HG02623 (cell line): ENCODE measurements at regions not wholly inside any gene's neighbourhood (a gene's known extent, or its start where the extent isn't known, plus 50 kb on each side); places are given as distances from the start of the nearest gene placed in this dataset.
A peak's percentile ranks its signal among the peaks of the same experiment; 100 is the strongest.
"Not testable (repeated sequence)": the region's sequence is repeated elsewhere in the genome, so short reads cannot be mapped to it uniquely, and the experiment has no call there.

Source experiments
- ATAC-seq: cut with Tn5 transposase; IDR thresholded peaks from one replicate; pipeline ENCODE4 v1.9.1; 2021; ENCODE audit warnings: moderate library complexity; ENCODE audit not compliant: unreplicated experiment

DNA sequence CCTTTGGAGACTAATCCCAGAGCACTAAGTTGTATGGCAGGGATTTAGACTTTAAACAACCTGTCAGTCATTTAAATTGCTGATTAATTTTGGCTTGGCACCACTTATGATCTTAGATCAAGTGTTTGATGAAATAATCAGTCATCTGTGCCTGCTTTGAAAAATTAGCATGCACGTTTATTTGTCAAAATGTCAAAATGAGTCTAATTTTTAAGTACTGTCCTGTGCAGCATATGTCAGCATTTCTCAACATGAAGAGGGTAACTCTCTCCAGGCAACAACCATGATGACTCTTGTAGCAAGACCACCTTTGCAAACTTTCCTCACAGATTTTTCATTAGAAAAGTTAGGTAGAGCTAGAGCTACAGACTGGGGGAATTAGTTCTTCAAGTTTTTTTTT is 155.7 kb upstream of the GJE1 start:
- no peak for ATAC-seq

GRCh38 chr6:141969768-141970415 is 162.8 kb upstream of the GJE1 start:
- ATAC-seq, result not testable (repeated sequence)

DNA sequence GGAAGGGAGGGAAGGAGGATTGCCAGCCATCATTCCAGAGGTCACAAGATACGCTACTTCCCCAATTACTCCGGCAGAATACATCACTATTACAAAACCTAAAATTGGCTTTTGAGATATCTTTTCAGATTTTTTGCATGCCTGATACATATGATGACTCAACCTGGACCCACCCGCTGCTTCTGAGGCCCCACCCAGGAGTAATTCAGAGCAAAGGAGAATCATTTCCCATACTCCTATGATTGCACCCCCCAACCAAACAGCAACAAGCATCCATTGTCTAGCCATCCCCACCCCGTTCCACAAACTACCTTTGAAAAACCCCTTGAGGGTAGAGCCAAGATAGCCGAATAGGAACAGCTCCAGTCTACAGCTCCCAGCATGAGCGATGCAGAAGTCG is 163.5 kb upstream of the GJE1 start:
- ATAC-seq, result no peak

DNA sequence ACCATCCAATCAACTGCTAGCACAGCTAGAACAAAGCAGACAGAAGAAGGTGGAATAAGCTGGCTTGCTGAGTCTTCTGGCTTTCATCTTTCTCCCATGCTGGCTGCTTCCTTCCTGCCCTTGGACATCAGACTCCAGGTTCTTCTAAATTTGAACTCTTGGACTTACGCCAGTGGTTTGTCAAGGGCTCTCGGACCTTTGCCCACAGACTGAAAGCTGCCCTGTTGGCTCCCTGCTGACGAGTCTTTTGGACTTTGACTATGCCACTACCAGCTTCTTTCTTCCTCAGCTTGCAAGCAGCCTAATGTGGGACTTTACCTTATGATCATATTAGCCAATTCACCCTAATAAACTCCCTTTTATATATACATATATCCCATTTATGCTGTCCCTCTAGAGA is 164.1 kb upstream of the GJE1 start:
- ATAC-seq, result no peak

DNA sequence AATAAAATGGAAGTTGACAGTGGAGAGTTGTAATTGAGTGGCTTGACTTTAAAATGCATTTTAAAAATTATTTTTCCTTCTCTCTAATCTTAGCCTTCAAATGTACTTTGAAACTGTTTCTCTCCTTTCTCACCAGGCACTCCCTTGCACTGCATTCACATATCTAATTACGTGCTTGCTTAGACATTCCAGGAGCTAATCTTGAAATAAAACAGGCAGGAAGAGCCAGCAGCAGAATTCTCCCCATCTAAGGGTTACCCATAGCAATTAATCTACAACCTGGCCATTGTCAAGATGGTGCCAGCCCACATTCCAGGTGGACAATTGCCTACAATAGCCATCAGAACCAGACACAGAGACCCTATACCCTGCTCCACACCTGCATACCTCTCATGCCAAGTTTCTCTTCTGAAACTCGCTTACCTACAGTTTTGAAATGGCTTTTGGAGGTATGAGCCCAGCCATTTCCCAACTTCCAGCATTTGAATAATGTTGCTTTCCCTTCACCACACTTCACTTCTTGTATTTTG is 167.6 kb upstream of the GJE1 start:
- ATAC-seq, result no peak

DNA sequence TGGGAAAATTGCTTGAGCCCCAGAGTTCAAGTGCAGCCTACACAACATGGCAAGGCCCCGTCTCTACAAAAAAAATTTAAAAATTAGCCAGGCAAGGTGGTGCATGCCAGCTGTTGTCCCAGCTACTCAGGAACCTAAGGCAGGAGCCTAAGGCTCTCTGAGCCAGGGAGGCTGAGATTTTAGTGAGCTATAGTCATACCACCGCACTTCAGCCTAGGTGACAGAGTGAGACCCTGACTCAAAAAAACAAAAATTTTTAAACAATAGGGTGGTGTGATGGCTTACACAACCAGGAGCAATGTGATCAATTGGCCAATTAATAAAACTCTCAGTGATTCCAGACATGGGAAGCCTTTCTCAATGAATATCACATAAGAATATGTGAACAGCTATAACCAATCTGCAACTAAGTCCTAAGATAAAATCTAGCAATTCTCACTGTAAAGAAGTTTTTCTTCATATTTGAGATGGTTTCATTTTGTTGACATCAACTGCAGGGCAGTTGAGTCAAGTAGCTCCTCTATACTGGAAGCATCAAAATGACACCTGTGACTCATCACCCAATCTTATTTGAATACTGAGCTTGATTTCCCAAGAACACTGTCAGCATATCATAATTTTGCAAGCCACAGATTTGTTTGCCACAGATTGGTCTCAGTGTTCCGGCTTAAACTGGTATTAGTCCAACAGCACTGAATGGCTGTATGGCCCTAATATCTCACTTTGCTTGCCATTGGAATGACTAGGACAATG is 169.0 kb upstream of the GJE1 start:
- no peak for ATAC-seq

GRCh38 chr6:141957271-141957670 is 175.5 kb upstream of the GJE1 start:
- ATAC-seq, result no peak

GRCh38 chr6:141956868-141957267 is 175.9 kb upstream of the GJE1 start:
- ATAC-seq, result no peak

DNA sequence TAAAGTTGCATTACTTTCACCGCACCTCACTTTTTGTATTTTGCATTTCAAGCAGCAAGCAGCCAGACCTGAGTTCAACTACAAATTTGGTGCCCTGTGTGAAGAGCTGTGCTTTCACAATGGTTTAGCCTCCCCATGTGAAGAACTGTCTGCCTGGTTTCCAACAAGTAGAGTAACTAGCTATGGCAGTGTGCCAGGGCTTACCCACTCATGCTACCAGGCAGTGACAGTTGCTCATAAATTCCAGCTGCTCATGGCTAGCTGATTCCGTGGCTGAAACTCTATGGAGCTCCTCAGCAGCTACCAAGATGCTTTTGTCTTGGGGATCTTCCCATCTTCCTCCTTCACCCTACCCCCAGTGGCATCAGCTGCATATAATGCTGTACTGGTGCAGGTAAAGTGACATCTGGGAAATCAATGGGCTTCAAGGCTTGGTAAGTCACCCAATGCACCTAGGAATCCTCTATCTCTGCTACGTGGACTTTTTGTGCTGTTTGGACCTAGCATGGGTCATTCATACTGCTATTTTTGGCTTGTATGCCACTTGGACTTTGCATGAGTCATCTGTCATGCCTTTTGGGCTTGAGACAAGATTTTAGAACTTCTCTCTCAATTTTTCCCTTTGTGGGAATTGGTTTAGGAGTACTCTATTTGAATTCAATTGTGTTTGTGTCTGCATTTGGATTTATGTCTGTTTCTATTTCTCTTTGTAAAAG is 176.5 kb upstream of the GJE1 start:
- no peak for ATAC-seq

DNA sequence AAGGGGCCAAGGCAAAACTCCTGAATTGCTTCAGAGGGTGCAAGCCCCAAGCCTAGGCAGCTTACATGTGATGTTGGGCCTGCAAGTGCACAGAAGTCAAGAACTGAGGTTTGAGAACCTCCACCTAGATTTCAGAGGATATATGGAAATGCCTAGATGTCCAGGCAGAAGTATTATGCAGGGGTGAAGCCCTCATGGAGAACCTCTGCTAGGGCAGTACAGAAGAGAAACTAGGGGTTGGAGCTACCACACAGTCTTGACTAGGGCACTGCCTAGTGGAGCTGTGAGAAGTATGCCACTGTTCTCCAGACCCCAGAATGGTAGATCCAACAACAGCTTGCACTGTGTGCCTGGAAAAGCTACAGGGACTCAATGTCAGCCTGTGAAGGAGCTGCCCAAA is 179.7 kb upstream of the GJE1 start:
- no peak for ATAC-seq

GRCh38 chr6:141946502-141946901 is 186.2 kb upstream of the GJE1 start:
- no peak for ATAC-seq

DNA sequence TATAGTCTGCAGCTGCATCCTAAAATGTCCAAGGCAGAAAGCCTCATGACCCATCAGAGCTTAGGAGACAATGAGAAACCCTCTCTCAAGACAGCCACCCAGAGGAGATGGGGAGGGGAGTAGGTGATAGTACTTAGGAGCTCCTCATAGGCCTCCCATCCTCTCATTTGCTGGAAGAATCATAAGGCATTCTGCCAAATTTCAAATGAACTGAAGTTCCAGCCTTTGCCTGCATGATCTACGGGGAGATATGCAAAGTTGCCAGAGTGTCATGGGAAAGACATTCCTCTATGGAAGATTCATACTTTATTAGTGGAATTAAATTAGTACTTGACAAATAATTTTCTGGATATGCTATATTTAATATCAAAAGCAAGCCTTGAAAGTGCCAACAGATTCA is 194.1 kb upstream of the GJE1 start:
- no peak for ATAC-seq

DNA sequence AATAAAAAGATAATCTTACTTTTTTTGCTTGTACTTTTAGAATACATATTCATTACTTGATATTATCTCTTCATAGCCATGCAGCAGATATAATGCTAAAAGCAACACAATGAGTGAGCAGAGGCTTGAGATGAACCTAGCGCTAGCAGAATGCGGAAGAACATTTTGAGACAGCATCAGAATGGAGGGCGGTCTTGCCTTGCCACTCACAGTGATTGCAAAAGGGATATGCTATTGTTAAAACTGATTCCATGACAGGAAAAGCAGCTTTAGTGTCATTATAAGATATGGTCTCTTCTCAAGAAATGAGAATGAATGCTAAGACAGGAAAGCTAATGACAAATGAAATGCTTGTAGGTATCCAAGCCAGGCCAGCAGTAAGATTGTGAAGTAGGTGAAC is 200.0 kb upstream of the GJE1 start:
- no peak for ATAC-seq

DNA sequence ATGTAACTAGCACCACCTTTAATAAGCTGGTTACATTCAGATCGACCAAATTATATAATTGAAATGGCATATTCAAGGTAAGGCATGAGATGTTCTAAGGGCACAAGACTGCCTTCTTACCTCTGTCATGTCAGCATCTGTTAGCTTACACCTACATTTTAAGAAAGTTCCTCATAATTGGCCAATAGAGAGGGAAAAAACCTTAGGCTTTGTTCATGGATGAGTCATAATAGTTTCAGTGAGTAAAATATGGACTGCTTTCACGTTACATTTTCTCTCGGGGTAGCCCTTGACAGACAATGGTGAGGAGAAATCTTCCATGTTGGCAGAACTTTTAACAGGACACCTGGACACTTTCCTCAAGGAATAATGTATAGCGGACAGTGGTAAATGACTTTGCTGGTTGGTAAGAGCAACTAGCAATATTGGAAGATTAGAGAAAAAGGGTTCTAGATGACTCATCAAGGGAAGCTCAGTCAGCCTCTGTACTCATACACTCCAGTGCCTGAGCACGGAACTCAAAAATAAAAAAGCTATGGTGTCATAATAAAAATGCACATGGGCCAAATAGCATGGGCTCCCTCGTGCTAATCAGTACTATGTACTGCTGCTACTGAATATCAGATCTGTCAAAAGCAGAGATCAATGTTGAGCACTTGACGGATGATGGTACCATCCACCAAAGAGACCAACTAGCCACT is 206.4 kb upstream of the GJE1 start:
- peak; percentile 69 for ATAC-seq

DNA sequence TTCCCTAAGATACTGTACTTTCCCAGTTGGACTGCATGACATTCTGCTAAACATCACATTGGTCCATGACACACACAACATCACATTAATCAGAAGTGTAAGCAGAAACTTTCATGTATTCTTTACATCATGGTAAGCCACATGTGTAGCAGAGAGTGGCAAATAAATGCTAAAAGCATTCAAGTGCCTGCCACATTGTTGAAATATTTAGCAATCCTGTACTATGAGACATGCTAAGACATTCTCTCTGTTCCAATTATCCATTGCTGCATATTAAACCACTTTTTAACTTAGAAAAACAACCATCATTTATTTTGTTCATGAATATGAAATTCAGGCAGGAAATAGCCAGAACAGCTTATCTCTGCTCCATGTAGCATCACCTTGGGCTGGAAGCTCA is 207.7 kb upstream of the GJE1 start:
- no peak for ATAC-seq

GRCh38 chr6:141922898-141923297 is 209.8 kb upstream of the GJE1 start:
- ATAC-seq, result no peak

- not testable (repeated sequence) for ATAC-seq
These were observed 215.8 kb upstream of the GJE1 start for GRCh38 chr6:141916682-141917505.

- no peak for ATAC-seq
These were observed 218.1 kb upstream of the GJE1 start for GRCh38 chr6:141914646-141915045.

GRCh38 chr6:141906569-141907080 is 226.1 kb upstream of the GJE1 start:
- no peak for ATAC-seq

GRCh38 chr6:141890661-141891060 is 242.1 kb upstream of the GJE1 start:
- ATAC-seq, result no peak
